Fibroblast of lung (primary cell): ENCODE measurements at regions not wholly inside any gene's neighbourhood (a gene's known extent, or its start where the extent isn't known, plus 50 kb on each side); places are given as distances from the start of the nearest gene placed in this dataset.

Source experiments
- DNase-seq, 2 donors: peaks; one replicate each; pipeline versions ENCODE4 v3.0.0 to v3.0.0-alpha.2; 2010; ENCODE audit warnings: low read depth in 2 of 2
- H2AFZ ChIP-seq: 2 replicates; pipeline ENCODE4 v1.5.1; 2012; ENCODE audit warnings: low read length, control low read depth, inconsistent platforms
- H3K27ac ChIP-seq: 2 replicates; pipeline ENCODE4 v1.5.1; 2011; ENCODE audit warnings: low read length, control low read depth; ENCODE audit not compliant: insufficient read depth
- H3K27me3 ChIP-seq: 2 replicates; pipeline ENCODE4 v1.5.1; 2011; ENCODE audit warnings: mild to moderate bottlenecking, low read length; ENCODE audit not compliant: control insufficient read depth, insufficient read depth
- H3K36me3 ChIP-seq: 2 replicates; pipeline ENCODE4 v1.5.1; 2011; ENCODE audit warnings: low read length; ENCODE audit not compliant: control insufficient read depth, insufficient read depth
- H3K4me1 ChIP-seq: 2 replicates; pipeline ENCODE4 v1.5.1; 2011; ENCODE audit warnings: low read length; ENCODE audit not compliant: control insufficient read depth, insufficient read depth; ENCODE audit errors: extremely low read depth
- H3K4me2 ChIP-seq: 2 replicates; pipeline ENCODE4 v1.5.1; 2011; ENCODE audit warnings: low read length, control low read depth; ENCODE audit not compliant: insufficient read depth; ENCODE audit errors: extremely low read depth
- H3K4me3 ChIP-seq, 4 experiments: fragments of 200-600 bp in 1 of 4; sonication (generic) in 1 of 4; replicated peaks in 1 of 4; 2 replicates each; pipeline ENCODE4 v1.5.1; 2011 to 2016; ENCODE audit warnings: low read length in 4 of 4, low read depth in 3 of 4, mild to moderate bottlenecking in 3 of 4, control low read depth in 2 of 4, inconsistent platforms in 1 of 4, mixed read lengths in 1 of 4; ENCODE audit not compliant: insufficient read depth in 1 of 4; ENCODE audit errors: control extremely low read depth in 1 of 4
- H3K79me2 ChIP-seq: 2 replicates; pipeline ENCODE4 v1.5.1; 2012; ENCODE audit warnings: mild to moderate bottlenecking, low read length, inconsistent platforms; ENCODE audit not compliant: control insufficient read depth, insufficient read depth
- H3K9ac ChIP-seq: 2 replicates; pipeline ENCODE4 v1.5.1; 2011; ENCODE audit warnings: mild to moderate bottlenecking, low read length, control low read depth; ENCODE audit not compliant: insufficient read depth
- H3K9me3 ChIP-seq: 2 replicates; pipeline ENCODE4 v1.5.1; 2012; ENCODE audit warnings: low read depth, low read length; ENCODE audit not compliant: control insufficient read depth, insufficient read depth
- H4K20me1 ChIP-seq: 2 replicates; pipeline ENCODE4 v1.5.1; 2011; ENCODE audit warnings: low read length; ENCODE audit not compliant: control insufficient read depth, insufficient read depth; ENCODE audit errors: extremely low read depth
- EZH2 ChIP-seq: IDR thresholded peaks from 2 replicates; pipeline ENCODE4 v1.5.1; 2012; ENCODE audit warnings: low read length, control low read depth, mild to moderate bottlenecking; ENCODE audit errors: missing control alignments
- TF ChIP-seq, protein P1 (sequence below), 2 donors: IDR thresholded peaks in 1 of 2; conservative IDR thresholded peaks in 1 of 2; 1 replicate in 1 of 2; 2 replicates in 1 of 2; pipeline ENCODE4 v1.5.1; 2011 to 2012; ENCODE audit warnings: low read length in 2 of 2, control low read depth in 1 of 2, inconsistent platforms in 1 of 2, low read depth in 1 of 2, mild to moderate bottlenecking in 1 of 2

DNA sequence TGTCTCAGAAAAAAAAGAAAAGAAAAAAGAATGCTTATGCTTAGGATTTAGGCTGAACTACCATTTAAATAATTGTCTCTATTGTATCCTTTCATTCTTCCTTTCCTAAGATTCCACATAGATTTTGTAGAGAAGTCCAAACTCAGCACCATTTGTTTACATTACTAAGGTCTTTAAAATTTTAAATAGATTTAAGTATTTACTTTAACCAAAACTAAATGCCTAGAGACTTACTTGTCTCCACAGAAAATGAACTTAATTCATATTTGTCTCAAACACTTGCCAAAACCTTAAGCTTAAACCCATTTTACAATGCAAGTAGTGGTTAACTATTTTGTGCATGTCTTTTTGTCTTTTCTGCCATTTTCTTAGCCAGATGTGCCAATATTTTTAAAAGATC is 54.1 kb upstream of the ABI1 start:
- Histone ChIP-seq H3K9me3 (no peaks in the 10 kb centered on the region), H3K36me3 (no peaks in the 10 kb centered on the region), H4K20me1 (no peaks in the 10 kb centered on the region), H2AFZ (no peak overlapping the region), H3K9ac (no peak overlapping the region), H3K4me3 (no peak overlapping the region), H3K4me2 (no peak overlapping the region), H3K27me3 (no peaks in the 10 kb centered on the region), H3K27ac (no peak overlapping the region), H3K79me2 (no peaks in the 10 kb centered on the region), H3K4me1 (no peaks in the 10 kb centered on the region)
- peak in 1 of 2 donors; percentile 25 for DNase-seq
- TF ChIP-seq, protein P1, sequence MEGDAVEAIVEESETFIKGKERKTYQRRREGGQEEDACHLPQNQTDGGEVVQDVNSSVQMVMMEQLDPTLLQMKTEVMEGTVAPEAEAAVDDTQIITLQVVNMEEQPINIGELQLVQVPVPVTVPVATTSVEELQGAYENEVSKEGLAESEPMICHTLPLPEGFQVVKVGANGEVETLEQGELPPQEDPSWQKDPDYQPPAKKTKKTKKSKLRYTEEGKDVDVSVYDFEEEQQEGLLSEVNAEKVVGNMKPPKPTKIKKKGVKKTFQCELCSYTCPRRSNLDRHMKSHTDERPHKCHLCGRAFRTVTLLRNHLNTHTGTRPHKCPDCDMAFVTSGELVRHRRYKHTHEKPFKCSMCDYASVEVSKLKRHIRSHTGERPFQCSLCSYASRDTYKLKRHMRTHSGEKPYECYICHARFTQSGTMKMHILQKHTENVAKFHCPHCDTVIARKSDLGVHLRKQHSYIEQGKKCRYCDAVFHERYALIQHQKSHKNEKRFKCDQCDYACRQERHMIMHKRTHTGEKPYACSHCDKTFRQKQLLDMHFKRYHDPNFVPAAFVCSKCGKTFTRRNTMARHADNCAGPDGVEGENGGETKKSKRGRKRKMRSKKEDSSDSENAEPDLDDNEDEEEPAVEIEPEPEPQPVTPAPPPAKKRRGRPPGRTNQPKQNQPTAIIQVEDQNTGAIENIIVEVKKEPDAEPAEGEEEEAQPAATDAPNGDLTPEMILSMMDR (conservative IDR thresholded peaks at IDR 0.05 in 1 of 2, IDR thresholded peaks at IDR 0.05 in 1 of 2; ENCODE audit: low read depth in 1 of 2, low read length in 2 of 2) = no peak
- no peak for TF ChIP-seq EZH2

DNA sequence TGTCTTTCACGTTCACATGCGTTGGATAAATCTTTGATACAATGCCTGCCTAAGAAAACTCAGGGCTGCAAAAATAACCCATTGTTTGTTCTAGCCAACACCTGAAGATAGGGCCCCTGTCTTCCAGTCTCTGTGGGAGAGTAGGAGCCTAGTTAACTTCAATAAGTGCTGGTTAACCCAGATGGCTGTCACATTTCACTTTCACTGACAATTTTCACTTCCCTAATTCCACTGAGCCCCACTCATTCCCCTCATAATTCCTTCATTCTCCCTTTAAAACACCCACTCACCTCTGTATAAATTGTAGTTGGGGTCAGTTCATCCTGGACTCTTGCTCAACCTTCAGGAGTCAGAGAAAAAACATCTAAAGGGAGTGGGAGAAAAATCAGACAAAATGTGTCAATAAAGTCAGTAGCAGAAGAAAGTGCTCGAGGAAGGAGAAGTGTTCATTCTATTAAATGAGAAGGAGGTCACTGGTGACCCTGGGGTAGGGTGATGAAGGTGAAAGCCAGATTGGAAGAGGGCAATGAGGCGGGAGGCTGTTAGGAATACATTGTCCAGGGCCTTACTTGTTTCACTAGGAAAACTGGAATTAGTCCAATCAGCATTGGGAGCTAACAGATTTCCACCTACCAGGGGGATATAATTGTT is 51.2 kb upstream of the ABI1 start:
- Histone ChIP-seq H3K36me3 (no peaks in the 10 kb centered on the region), H4K20me1 (no peaks in the 10 kb centered on the region), H3K4me2 (no peak overlapping the region), H3K27ac (no peak overlapping the region), H3K9ac (no peak overlapping the region), H3K9me3 (no peaks in the 10 kb centered on the region), H3K79me2 (no peaks in the 10 kb centered on the region), H3K4me3 (no peak overlapping the region), H3K27me3 (no peaks in the 10 kb centered on the region), H2AFZ (no peak overlapping the region), H3K4me1 (no peaks in the 10 kb centered on the region)
- no peak for DNase-seq
- TF ChIP-seq, protein P1 (conservative IDR thresholded peaks at IDR 0.05 in 1 of 2, IDR thresholded peaks at IDR 0.05 in 1 of 2; ENCODE audit: low read depth in 1 of 2, low read length in 2 of 2) = no peak
- no peak for TF ChIP-seq EZH2
